Kidney (tissue), 13 donors: ENCODE measurements at regions not wholly inside any gene's neighbourhood (a gene's known extent, or its start where the extent isn't known, plus 50 kb on each side); places are given as distances from the start of the nearest gene placed in this dataset.

Experiments
- DNase-seq, 5 donors: peaks; one replicate each; pipeline ENCODE4 v3.0.0-alpha.2; 2013 to 2020
- FAIRE-seq: peaks from 2 replicates; lab custom pipeline; 2012; peaks lifted over from hg19 to GRCh38; lab: Jason Lieb, UNC
- H3K27ac ChIP-seq, 2 donors: one replicate each; pipeline ENCODE4 v1.7.0; 2013; ENCODE audit warnings: low read depth in 2 of 2, low read length in 2 of 2, inconsistent platforms in 1 of 2
- H3K27me3 ChIP-seq: one replicate; pipeline ENCODE4 v1.7.1; 2013; ENCODE audit warnings: low read length, inconsistent platforms; ENCODE audit not compliant: control insufficient read depth, insufficient read depth
- H3K36me3 ChIP-seq, 3 donors: one replicate each; pipeline versions ENCODE4 v1.7.0 to v1.7.1; 2013; ENCODE audit warnings: low read length in 3 of 3, control low read depth in 1 of 3, inconsistent platforms in 1 of 3; ENCODE audit not compliant: insufficient read depth in 3 of 3, control insufficient read depth in 2 of 3
- H3K4me1 ChIP-seq, 3 donors: one replicate each; pipeline versions ENCODE4 v1.7.0 to v1.7.1; 2013; ENCODE audit warnings: low read length in 3 of 3, inconsistent platforms in 1 of 3, low read depth in 1 of 3; ENCODE audit not compliant: control insufficient read depth in 2 of 3, insufficient read depth in 2 of 3
- H3K4me3 ChIP-seq, 3 donors: one replicate each; pipeline versions ENCODE4 v1.7.0 to v1.8.1; 2013; ENCODE audit warnings: low read length in 3 of 3, control low read depth in 1 of 3, inconsistent platforms in 1 of 3
- H3K9ac ChIP-seq, 3 donors: one replicate each; pipeline versions ENCODE4 v1.7.0 to v1.7.1; 2013; ENCODE audit warnings: low read length in 3 of 3, control low read depth in 1 of 3, inconsistent platforms in 1 of 3
- H3K9me3 ChIP-seq, 3 donors: one replicate each; pipeline versions ENCODE4 v1.7.0 to v1.7.1; 2013; ENCODE audit warnings: low read length in 3 of 3, control low read depth in 1 of 3, inconsistent platforms in 1 of 3; ENCODE audit not compliant: control insufficient read depth in 2 of 3, insufficient read depth in 1 of 3
- CTCF ChIP-seq: IDR thresholded peaks from 3 replicates; pipeline ENCODE4 v1.5.1; 2012; ENCODE audit warnings: mild to moderate bottlenecking, moderate library complexity, borderline replicate concordance; ENCODE audit not compliant: insufficient read depth; ENCODE audit errors: extremely low read depth
- intact Hi-C: fragments of 100-400 bp; cut with DNase I; formaldehyde crosslinking; loops from one replicate; pipeline ENCODE4 v1.11.1; 2022
- donor health status: control.
- donor health status: control.
- donor health status: control.
- donor health status: control.
- donor health status: control.
- donor health status: DM: yes; HTN: yes; CAD: no.
- donor health status: Normal renal cell carcinoma (clear cell type).

GRCh38 chr9:82922686-82923085 is 140.3 kb downstream of the RASEF start:
- Histone ChIP-seq H3K27me3 (no peaks in the 10 kb centered on the region), H3K27ac (no peak overlapping the region), H3K36me3 (no peaks in the 10 kb centered on the region), H3K4me1 (no peaks in the 10 kb centered on the region), H3K9ac (no peak overlapping the region), H3K9me3 (no peaks in the 10 kb centered on the region), H3K4me3 (no peak overlapping the region)
- no peak for FAIRE-seq
- intact Hi-C loops: no loop called here
- no peak for TF ChIP-seq CTCF
- DNase-seq: no peak

GRCh38 chr9:82923092-82923911 is 139.6 kb downstream of the RASEF start:
- no peak for TF ChIP-seq CTCF
- no peaks in the 10 kb centered on the region for H3K27me3 ChIP-seq
- no peak for FAIRE-seq
- H3K27ac ChIP-seq: no peak overlapping the region
- no peaks in the 10 kb centered on the region for H3K9me3 ChIP-seq
- peak in 4 of 5 donors; percentile 74 to 94 (median 84) for DNase-seq
- H3K4me1 ChIP-seq: no peaks in the 10 kb centered on the region
- H3K9ac ChIP-seq: no peak overlapping the region
- H3K36me3 ChIP-seq: no peaks in the 10 kb centered on the region
- intact Hi-C loops: no loop called here
- H3K4me3 ChIP-seq: no peak overlapping the region

- no peak for FAIRE-seq
- intact Hi-C loops: no loop called here
- no peaks in the 10 kb centered on the region for H3K36me3 ChIP-seq
- H3K4me3 ChIP-seq: no peak overlapping the region
- TF ChIP-seq CTCF: no peak
- no peaks in the 10 kb centered on the region for H3K9me3 ChIP-seq
- no peak overlapping the region for H3K9ac ChIP-seq
- no peak overlapping the region for H3K27ac ChIP-seq
- no peaks in the 10 kb centered on the region for H3K27me3 ChIP-seq
- H3K4me1 ChIP-seq: no peaks in the 10 kb centered on the region
- DNase-seq: no peak
Observed at GRCh38 chr9:82923912-82924605, 138.9 kb downstream of the RASEF start.
